ENCODE measurements at regions not wholly inside any gene's neighbourhood (a gene's known extent, or its start where the extent isn't known, plus 50 kb on each side); places are given as distances from the start of the nearest gene placed in this dataset.

- no peak for DNase-seq (ENCODE audit: low read depth, low spot score)
These were observed 307.4 kb downstream of the GRIA2 start for GRCh38 chr4:157527954-157528353.

- no peak for DNase-seq (ENCODE audit: low read depth, low spot score)
These were observed 301.4 kb downstream of the GRIA2 start for GRCh38 chr4:157521906-157522305.

- no peak for DNase-seq (ENCODE audit: low read depth, low spot score)
These were observed 294.2 kb downstream of the GRIA2 start for GRCh38 chr4:157514711-157515110.

- DNase-seq (ENCODE audit: low read depth, low spot score): no peak
These were observed 288.8 kb downstream of the GRIA2 start for GRCh38 chr4:157509341-157509740.

- no peak for DNase-seq (ENCODE audit: low read depth, low spot score)
These were observed 282.1 kb downstream of the GRIA2 start for GRCh38 chr4:157502656-157503055.

- peak; percentile 37 for DNase-seq (ENCODE audit: low read depth, low spot score)
These were observed 239.3 kb downstream of the GRIA2 start for GRCh38 chr4:157459785-157460184.

GRCh38 chr4:157447195-157447594, 226.7 kb downstream of the GRIA2 start:
- no peak for DNase-seq (ENCODE audit: low read depth, low spot score)

- no peak for DNase-seq (ENCODE audit: low read depth, low spot score)
These were observed 223.5 kb downstream of the GRIA2 start for GRCh38 chr4:157444014-157444413.

- no peak for DNase-seq (ENCODE audit: low read depth, low spot score)
These were observed 223.0 kb downstream of the GRIA2 start for GRCh38 chr4:157443537-157443936.

GRCh38 chr4:157425897-157426296, 205.4 kb downstream of the GRIA2 start:
- DNase-seq (ENCODE audit: low read depth, low spot score): no peak

- no peak for DNase-seq (ENCODE audit: low read depth, low spot score)
These were observed 203.0 kb downstream of the GRIA2 start for GRCh38 chr4:157423526-157424020.

GRCh38 chr4:157421365-157421764, 200.8 kb downstream of the GRIA2 start:
- DNase-seq (ENCODE audit: low read depth, low spot score): no peak
